CD14-positive monocyte (primary cell): ENCODE measurements at regions not wholly inside any gene's neighbourhood (a gene's known extent, or its start where the extent isn't known, plus 50 kb on each side); places are given as distances from the start of the nearest gene placed in this dataset.

ENCODE experiments used
- DNase-seq, 3 donors: peaks; one replicate each; pipeline ENCODE4 v3.0.0-alpha.2; 2011 to 2022
- H2AFZ ChIP-seq: 2 replicates; pipeline ENCODE4 v1.6.0; 2012; ENCODE audit warnings: mild to moderate bottlenecking, low read depth, low read length, inconsistent platforms; ENCODE audit not compliant: insufficient read depth, poor library complexity, severe bottlenecking
- H3K27ac ChIP-seq, 2 donors: 1 replicate in 1 of 2; 2 replicates in 1 of 2; pipeline ENCODE4 v1.5.1; 2012 to 2013; ENCODE audit warnings: low read length in 2 of 2, control low read depth in 1 of 2, inconsistent platforms in 1 of 2, low read depth in 1 of 2, mild to moderate bottlenecking in 1 of 2
- H3K27me3 ChIP-seq, 2 donors: one replicate each; pipeline versions ENCODE4 v1.6.0 to v1.6.1; 2011 to 2013; ENCODE audit warnings: low read length in 2 of 2; ENCODE audit not compliant: control insufficient read depth in 2 of 2, insufficient read depth in 2 of 2
- H3K36me3 ChIP-seq, 2 donors: replicated peaks in 1 of 2; 1 replicate in 1 of 2; 2 replicates in 1 of 2; pipeline versions ENCODE4 v1.5.1 to v1.6.1; 2012 to 2013; ENCODE audit warnings: low read length in 2 of 2, control low read depth in 1 of 2, inconsistent platforms in 1 of 2, mild to moderate bottlenecking in 1 of 2; ENCODE audit not compliant: insufficient read depth in 2 of 2, control insufficient read depth in 1 of 2
- H3K4me1 ChIP-seq, 2 donors: 1 replicate in 1 of 2; 2 replicates in 1 of 2; pipeline versions ENCODE4 v1.5.1 to v1.6.1; 2012 to 2013; ENCODE audit warnings: low read length in 2 of 2, control low read depth in 1 of 2, inconsistent platforms in 1 of 2, mild to moderate bottlenecking in 1 of 2, moderate library complexity in 1 of 2; ENCODE audit not compliant: insufficient read depth in 2 of 2, control insufficient read depth in 1 of 2
- H3K4me2 ChIP-seq: replicated peaks from 2 replicates; pipeline ENCODE3; 2012; ENCODE audit warnings: low read length, moderate library complexity, mild to moderate bottlenecking; ENCODE audit not compliant: poor library complexity, severe bottlenecking; ENCODE audit errors: extremely low read depth
- H3K4me3 ChIP-seq, 3 experiments: fragments of 200-600 bp in 1 of 3; sonication (generic) in 1 of 3; replicated peaks in 1 of 3; 1 replicate in 2 of 3; 2 replicates in 1 of 3; pipeline ENCODE4 v1.5.1; 2011 to 2013; ENCODE audit warnings: low read length in 3 of 3, mild to moderate bottlenecking in 3 of 3, control low read depth in 2 of 3, low read depth in 2 of 3, inconsistent platforms in 1 of 3, moderate library complexity in 1 of 3
- H3K79me2 ChIP-seq: 2 replicates; pipeline ENCODE4 v1.6.0; 2012; ENCODE audit warnings: mild to moderate bottlenecking, control low read depth, inconsistent platforms, low read length, moderate library complexity; ENCODE audit not compliant: insufficient read depth
- H3K9ac ChIP-seq: 2 replicates; pipeline ENCODE4 v1.6.0; 2017; ENCODE audit warnings: low read length, mild to moderate bottlenecking; ENCODE audit not compliant: insufficient read depth, poor library complexity, severe bottlenecking
- H3K9me3 ChIP-seq, 2 donors: replicated peaks in 1 of 2; 1 replicate in 1 of 2; 2 replicates in 1 of 2; pipeline versions ENCODE4 v1.5.1 to v1.6.1; 2012 to 2013; ENCODE audit warnings: low read length in 2 of 2, control low read depth in 1 of 2; ENCODE audit not compliant: control insufficient read depth in 1 of 2, insufficient read depth in 1 of 2
- H4K20me1 ChIP-seq: 2 replicates; pipeline ENCODE4 v1.6.0; 2012; ENCODE audit warnings: mild to moderate bottlenecking, low read length, control low read depth, moderate library complexity; ENCODE audit not compliant: insufficient read depth
- H3K27ac Mint-ChIP-seq, 7 donors: one replicate each; pipeline ENCODE4 v1.8.0; 2020; ENCODE audit warnings: mild to moderate bottlenecking in 7 of 7, mixed read lengths in 7 of 7, moderate library complexity in 6 of 7, inconsistent platforms in 2 of 7
- H3K27me3 Mint-ChIP-seq, 3 donors: one replicate each; pipeline ENCODE4 v1.8.0; 2021 to 2022; ENCODE audit warnings: low read depth in 3 of 3, mild to moderate bottlenecking in 3 of 3, mixed read lengths in 3 of 3, moderate library complexity in 3 of 3, inconsistent platforms in 1 of 3
- H3K36me3 Mint-ChIP-seq, 2 donors: one replicate each; pipeline ENCODE4 v1.8.0; 2020; ENCODE audit warnings: mixed read lengths in 2 of 2, inconsistent platforms in 1 of 2, mild to moderate bottlenecking in 1 of 2
- H3K4me1 Mint-ChIP-seq: one replicate; pipeline ENCODE4 v1.8.0; 2020; ENCODE audit warnings: mild to moderate bottlenecking, mixed read lengths
- H3K4me3 Mint-ChIP-seq, 2 donors: one replicate each; pipeline ENCODE4 v1.8.0; 2020; ENCODE audit warnings: mild to moderate bottlenecking in 2 of 2, mixed read lengths in 2 of 2, moderate library complexity in 1 of 2
- H3K9me3 Mint-ChIP-seq, 7 donors: one replicate each; pipeline ENCODE4 v1.8.0; 2020 to 2022; ENCODE audit warnings: mixed read lengths in 7 of 7, mild to moderate bottlenecking in 6 of 7, moderate library complexity in 6 of 7, inconsistent platforms in 2 of 7
- WGBS: methylation state at CpG from one replicate; pipeline ENCODE4 v1.1.5; 2013; ENCODE audit warnings: missing lambda C conversion rate; ENCODE audit not compliant: insufficient coverage; 5-methylcytosine and 5-hydroxymethylcytosine counted together
- intact Hi-C, 2 donors: fragments of 100-400 bp; cut with micrococcal nuclease; formaldehyde crosslinking; loops; one replicate each; pipeline versions ENCODE4 v1.15.0 to v1.15.1; 2023
- TF ChIP-seq, protein P1 (sequence below): fragments of 200-600 bp; IDR thresholded peaks from one replicate; pipeline ENCODE4 v1.8.0; 2022; ENCODE audit warnings: antibody characterized with exemption, mild to moderate bottlenecking

DNA sequence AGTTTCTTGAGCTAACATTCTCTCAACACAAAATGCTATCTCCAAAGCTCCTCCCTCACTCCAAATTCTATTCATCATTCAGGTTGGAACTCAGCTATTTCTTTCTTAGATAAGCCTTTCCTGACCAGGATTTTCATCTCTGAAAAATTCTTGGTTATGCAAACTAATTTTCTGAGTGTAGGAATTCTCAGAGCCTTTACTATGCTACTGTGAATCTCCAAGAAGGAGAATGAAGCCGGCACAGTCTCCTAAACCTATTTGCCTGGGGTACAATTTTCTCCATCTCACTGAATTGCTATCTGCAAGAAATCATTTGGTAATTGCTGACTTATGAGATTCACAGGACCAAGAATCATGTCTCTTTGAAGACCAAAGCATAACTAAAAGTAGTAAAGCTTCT is 325.9 kb upstream of the ESRRG start:
- intact Hi-C loops: no loop called here
- DNase-seq: no peak
- Histone ChIP-seq H2AFZ (no peak overlapping the region), H3K4me3 (no peak overlapping the region), H4K20me1 (no peaks in the 10 kb centered on the region), H3K9me3 (peaks cover 0 to 5% of the 10 kb centered on the region in 2 donors), H3K9ac (no peak overlapping the region), H3K27me3 (no peaks in the 10 kb centered on the region), H3K79me2 (no peaks in the 10 kb centered on the region), H3K36me3 (no peaks in the 10 kb centered on the region), H3K4me1 (no peaks in the 10 kb centered on the region), H3K27ac (no peak overlapping the region), H3K4me2 (no peak overlapping the region)
- no CpG with 5 or more reads among the region's 1 CpG for WGBS
- peaks cover 0 to 10% (median 4%) of the 10 kb centered on the region in 7 donors for H3K9me3 Mint-ChIP-seq
- H3K27ac Mint-ChIP-seq: no peak overlapping the region
- no peaks in the 10 kb centered on the region for H3K4me1 Mint-ChIP-seq
- TF ChIP-seq, protein P1, sequence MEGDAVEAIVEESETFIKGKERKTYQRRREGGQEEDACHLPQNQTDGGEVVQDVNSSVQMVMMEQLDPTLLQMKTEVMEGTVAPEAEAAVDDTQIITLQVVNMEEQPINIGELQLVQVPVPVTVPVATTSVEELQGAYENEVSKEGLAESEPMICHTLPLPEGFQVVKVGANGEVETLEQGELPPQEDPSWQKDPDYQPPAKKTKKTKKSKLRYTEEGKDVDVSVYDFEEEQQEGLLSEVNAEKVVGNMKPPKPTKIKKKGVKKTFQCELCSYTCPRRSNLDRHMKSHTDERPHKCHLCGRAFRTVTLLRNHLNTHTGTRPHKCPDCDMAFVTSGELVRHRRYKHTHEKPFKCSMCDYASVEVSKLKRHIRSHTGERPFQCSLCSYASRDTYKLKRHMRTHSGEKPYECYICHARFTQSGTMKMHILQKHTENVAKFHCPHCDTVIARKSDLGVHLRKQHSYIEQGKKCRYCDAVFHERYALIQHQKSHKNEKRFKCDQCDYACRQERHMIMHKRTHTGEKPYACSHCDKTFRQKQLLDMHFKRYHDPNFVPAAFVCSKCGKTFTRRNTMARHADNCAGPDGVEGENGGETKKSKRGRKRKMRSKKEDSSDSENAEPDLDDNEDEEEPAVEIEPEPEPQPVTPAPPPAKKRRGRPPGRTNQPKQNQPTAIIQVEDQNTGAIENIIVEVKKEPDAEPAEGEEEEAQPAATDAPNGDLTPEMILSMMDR: no peak
- peaks cover 0 to 1% (median 0%) of the 10 kb centered on the region in 3 donors for H3K27me3 Mint-ChIP-seq
- H3K4me3 Mint-ChIP-seq: no peak overlapping the region
- no peaks in the 10 kb centered on the region for H3K36me3 Mint-ChIP-seq

DNA sequence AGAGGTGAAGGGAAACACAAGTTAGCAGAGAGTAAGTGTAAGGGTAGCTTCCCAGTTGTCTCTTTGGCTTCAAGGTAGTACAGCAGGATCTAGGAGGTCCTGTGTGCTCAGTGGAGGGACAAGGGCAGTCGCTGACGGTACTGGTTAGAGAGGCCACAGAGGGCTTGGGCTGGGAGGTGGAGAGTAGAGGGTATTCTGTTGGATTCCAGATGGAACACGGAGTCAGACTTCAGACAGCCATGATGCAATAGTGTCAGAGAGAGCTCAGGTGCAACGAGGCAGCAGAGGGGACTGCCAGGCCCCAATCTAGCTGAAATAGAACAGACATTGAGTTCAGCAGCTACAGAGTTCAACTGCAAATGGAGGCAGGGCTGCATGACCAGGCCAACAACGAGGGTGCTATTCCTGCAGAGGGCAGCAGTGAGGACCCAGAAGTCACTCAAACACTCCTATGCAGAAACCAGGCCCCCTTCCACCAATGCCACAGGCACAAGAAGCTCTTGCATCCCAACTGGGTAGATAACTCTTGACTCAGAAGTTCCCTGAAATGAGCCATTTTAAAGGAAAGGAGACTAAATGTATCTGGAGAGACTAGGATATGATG is 325.0 kb upstream of the ESRRG start:
- Histone ChIP-seq H4K20me1 (no peaks in the 10 kb centered on the region), H2AFZ (no peak overlapping the region), H3K4me1 (no peaks in the 10 kb centered on the region), H3K36me3 (no peaks in the 10 kb centered on the region), H3K9me3 (peaks cover 0 to 5% of the 10 kb centered on the region in 2 donors), H3K4me2 (no peak overlapping the region), H3K4me3 (no peak overlapping the region), H3K9ac (no peak overlapping the region), H3K27me3 (no peaks in the 10 kb centered on the region), H3K27ac (no peak overlapping the region), H3K79me2 (no peaks in the 10 kb centered on the region)
- no peaks in the 10 kb centered on the region for H3K36me3 Mint-ChIP-seq
- intact Hi-C loops: no loop called here
- TF ChIP-seq, protein P1: no peak
- no peaks in the 10 kb centered on the region for H3K4me1 Mint-ChIP-seq
- peaks cover 0 to 1% (median 0%) of the 10 kb centered on the region in 3 donors for H3K27me3 Mint-ChIP-seq
- 85% methylated on average over 4 of the region's 5 CpGs for WGBS
- H3K4me3 Mint-ChIP-seq: no peak overlapping the region
- H3K27ac Mint-ChIP-seq: no peak overlapping the region
- no peak for DNase-seq
- H3K9me3 Mint-ChIP-seq: peaks cover 0 to 10% (median 5%) of the 10 kb centered on the region in 7 donors
